NCI-H146 (cell line): ENCODE measurements at regions not wholly inside any gene's neighbourhood (a gene's known extent, or its start where the extent isn't known, plus 50 kb on each side); places are given as distances from the start of the nearest gene placed in this dataset.

Source experiments
- DNase-seq: peaks from one replicate; lab custom pipeline; 2025; lab: John Stamatoyannopoulos, UW

GRCh38 chr6:87908978-87909811 lies 138.4 kb upstream of the SPACA1 start:
- DNase-seq, result no peak

DNA sequence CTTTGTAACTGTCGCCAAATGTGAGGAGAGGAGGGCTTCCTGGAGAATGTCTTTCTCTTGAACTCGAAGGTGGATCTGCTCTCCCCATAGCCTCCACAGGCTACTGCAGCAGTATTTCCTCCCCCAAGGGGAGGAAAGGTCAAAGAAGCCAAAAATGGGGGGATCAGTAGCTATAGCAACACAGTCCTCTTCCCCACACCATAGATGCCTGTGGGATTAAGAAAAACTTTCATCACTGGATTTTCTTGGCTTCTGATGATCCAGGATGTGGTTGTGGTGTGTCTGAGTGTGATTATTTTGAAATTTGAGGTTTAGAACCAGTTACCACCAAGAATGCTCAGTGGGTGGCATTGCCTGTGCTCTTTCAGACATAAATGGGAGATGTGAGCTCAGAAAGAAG lies 140.1 kb upstream of the SPACA1 start:
- no peak for DNase-seq

DNA sequence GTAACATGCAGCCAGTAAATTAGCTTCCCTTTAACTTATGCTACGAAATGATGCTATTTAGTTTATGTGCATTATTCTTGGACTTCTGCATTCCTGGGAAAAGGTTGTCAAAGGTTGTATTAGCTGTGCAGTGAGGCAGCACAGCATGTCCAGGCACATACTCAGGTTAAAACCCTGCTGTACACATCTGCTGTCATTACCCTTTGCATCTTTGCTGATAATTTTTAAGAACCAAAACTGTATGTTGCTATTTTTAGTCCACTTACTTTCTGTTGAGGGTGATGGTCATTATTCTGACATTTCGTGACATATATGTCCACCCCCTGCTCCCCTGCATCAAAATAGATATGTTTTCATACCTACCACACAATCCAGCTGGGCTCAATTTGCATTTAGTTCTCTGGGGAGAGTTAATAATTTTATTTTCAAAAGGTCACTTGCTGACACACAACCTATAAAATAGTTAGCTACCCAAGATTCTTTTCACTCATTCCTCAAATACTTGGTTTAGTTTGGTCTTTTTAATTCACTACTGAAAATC lies 142.5 kb upstream of the SPACA1 start:
- DNase-seq, result no peak

GRCh38 chr6:87904011-87904410 lies 143.6 kb upstream of the SPACA1 start:
- no peak for DNase-seq

GRCh38 chr6:87903323-87903722 lies 144.3 kb upstream of the SPACA1 start:
- DNase-seq, result no peak

DNA sequence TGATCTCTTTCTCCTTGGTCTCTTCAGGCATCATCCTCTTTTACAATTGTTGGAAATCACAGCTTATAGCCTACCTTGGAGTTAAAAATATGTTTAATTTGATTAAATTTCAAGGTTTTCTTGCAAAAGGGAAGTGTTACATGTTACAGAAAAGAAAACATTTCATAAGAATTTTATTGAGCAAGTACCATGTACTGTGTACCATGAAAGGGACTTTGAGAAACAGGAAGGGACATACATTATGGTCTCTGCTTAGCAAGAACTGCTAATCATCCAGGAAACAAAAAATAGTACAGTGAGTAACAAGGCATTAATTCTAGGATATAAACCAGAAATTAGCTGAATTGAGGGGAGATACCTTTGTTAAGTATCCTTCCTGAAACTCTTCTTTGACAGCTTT lies 145.3 kb upstream of the SPACA1 start:
- DNase-seq, result no peak

DNA sequence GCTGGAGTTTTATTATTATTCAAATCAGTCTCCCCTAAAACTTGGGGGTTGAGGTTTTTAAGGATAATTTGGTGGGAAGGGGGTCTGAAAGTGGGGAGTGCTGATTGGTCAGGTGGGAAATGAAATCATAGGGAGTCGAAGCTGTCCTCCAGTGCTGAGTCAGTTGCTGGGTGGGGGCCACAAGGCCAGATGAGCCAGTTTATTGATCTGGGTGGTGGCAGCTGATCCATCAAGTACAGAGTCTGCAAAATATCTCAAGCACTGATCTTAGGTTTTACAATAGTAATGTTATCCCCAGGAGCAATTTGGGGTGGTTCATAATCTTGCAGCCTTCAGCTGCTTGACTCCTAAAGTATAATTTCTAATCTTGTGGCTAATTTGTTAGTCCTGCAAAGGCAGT lies 146.0 kb upstream of the SPACA1 start:
- DNase-seq, result no peak

GRCh38 chr6:87900160-87900698 lies 147.4 kb upstream of the SPACA1 start:
- no peak for DNase-seq

GRCh38 chr6:87899499-87900147 lies 148.0 kb upstream of the SPACA1 start:
- no peak for DNase-seq

- no peak for DNase-seq
Observed at GRCh38 chr6:87897663-87898062, 150.0 kb upstream of the SPACA1 start.

- DNase-seq, result no peak
Observed at GRCh38 chr6:87897013-87897412, 150.6 kb upstream of the SPACA1 start.

- DNase-seq, result no peak
Observed at GRCh38 chr6:87887266-87887665, 160.4 kb upstream of the SPACA1 start.

DNA sequence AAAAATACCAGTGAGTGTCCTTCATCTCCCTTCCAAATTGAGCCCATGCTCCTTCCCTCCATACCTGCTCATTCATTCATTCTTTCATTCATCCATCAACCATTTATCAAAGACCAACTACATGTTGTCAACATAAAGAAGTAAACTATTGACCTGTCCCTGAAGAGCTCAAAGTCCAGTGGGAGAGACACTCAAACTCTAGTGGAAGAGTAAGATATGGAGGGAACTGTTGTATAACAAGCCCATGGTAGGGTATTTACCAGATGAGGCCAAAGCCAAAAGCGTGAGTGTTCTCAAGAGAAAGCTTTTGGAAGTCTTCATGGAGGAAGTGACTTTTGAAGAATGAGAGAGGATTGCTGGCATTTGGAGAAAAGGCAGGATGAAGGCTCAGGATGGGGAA lies 163.4 kb upstream of the SPACA1 start:
- DNase-seq, result no peak

- no peak for DNase-seq
Observed at GRCh38 chr6:87881342-87881895, 166.2 kb upstream of the SPACA1 start.

GRCh38 chr6:87879132-87879861 lies 168.3 kb upstream of the SPACA1 start:
- no peak for DNase-seq

DNA sequence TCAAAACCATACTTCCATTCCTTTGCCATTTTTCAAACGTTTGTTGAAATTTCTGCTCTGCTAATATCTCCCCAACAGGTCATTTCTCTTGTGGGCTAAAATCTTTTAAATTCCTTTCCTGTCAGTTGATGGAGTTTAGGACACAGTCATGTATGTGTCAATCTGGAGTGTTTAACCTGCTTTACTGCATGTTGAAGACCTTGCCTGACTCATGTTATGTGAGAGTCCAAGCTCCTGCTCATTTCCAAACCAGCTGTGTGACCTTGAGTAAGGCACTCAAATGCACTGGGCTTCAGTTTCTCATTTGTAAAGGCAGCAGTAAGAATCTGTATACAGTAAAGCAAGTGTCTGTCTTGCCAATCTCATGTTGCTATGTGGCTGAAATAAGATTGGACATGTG lies 171.9 kb upstream of the SPACA1 start:
- no peak for DNase-seq

DNA sequence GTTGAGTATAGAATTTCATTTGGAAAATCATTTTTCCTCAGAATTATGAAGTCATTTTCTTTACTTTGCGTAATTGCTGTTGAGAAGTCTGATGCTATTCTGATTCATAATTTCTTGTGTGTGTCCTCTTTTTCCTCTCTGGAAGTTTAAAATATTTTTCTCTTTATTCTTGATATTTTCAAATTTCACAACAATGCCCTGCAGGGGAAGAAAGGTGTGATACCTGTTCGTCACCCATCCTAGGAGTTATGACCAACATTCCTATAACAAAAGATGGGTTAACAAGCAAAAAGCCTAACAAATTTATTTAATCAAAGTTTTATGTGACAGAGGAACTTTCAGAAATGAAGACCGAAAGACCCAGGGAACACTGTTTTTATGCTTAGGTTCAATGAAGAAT lies 171.5 kb upstream of the AKIRIN2 start:
- no peak for DNase-seq

GRCh38 chr6:87870556-87870955 lies 168.5 kb upstream of the AKIRIN2 start:
- no peak for DNase-seq

- DNase-seq, result no peak
Observed at GRCh38 chr6:87869064-87869905, 167.3 kb upstream of the AKIRIN2 start.

DNA sequence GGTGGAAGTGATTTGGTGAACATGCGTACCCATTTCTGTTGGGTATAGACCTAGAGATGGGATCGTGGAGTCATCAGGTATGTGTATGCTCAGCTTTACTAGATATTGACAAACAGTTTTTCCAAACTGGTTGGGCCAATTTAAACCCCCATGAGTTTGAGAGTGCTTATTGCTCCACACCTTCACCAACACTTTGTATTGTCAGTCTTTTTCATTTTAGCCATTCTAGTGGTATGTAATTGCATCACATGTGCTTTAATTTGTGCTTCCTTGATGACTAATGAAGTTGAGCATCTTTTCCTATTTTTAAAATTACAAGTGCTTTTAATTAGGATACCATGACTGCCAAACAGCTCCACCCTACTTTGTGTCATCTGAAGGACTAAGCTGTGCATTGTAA lies 158.9 kb upstream of the AKIRIN2 start:
- DNase-seq, result no peak

DNA sequence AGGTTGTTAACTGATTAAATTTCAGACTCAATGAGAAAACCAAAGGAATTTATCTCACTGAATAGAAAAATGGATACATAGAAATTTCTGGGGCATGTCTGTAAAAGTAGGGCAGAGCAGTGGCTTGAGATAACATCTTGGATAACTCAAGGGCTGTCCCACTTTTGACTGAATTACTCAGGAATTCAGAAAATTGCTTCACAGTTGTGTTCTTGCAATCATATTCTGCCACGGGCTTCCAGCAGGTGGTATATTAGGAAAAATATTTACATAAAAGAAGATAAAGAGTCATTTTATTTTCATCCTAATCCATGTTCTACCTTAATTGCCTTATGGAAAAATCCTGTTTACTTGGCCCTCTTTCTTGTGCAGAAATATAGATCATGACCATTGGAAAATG lies 156.4 kb upstream of the AKIRIN2 start:
- no peak for DNase-seq
